MM.1S (cell line): ENCODE measurements at regions not wholly inside any gene's neighbourhood (a gene's known extent, or its start where the extent isn't known, plus 50 kb on each side); places are given as distances from the start of the nearest gene placed in this dataset.

Source experiments
- CTCF ChIP-seq: fragments of 300-600 bp; sonication (generic); IDR thresholded peaks from 2 replicates; pipeline ENCODE4 v1.5.1; 2016; ENCODE audit warnings: antibody characterized with exemption, low read length, mixed read lengths
- EZH2phosphoT487 ChIP-seq: fragments of 300-600 bp; sonication (generic); IDR thresholded peaks from 2 replicates; pipeline ENCODE4 v1.6.1; 2018; ENCODE audit warnings: antibody characterized with exemption, low read length

GRCh38 chr13:107078229-107078765, 510.4 kb upstream of the ARGLU1 start:
- TF ChIP-seq CTCF (no peak), EZH2phosphoT487 (no peak)
